Liver (tissue), 8 donors: ENCODE measurements at regions not wholly inside any gene's neighbourhood (a gene's known extent, or its start where the extent isn't known, plus 50 kb on each side); places are given as distances from the start of the nearest gene placed in this dataset.
"Not testable (repeated sequence)": the region's sequence is repeated elsewhere in the genome, so short reads cannot be mapped to it uniquely, and the experiment has no call there.

Source experiments
- DNase-seq: peaks from one replicate; pipeline ENCODE4 v3.0.0-alpha.2; 2017; ENCODE audit warnings: low spot score
- H3K27ac ChIP-seq, 2 donors: one replicate each; pipeline ENCODE4 v1.7.0; 2013; ENCODE audit warnings: inconsistent platforms in 2 of 2, low read length in 2 of 2, control low read depth in 1 of 2, low read depth in 1 of 2, mild to moderate bottlenecking in 1 of 2
- H3K27me3 ChIP-seq, 4 donors: one replicate each; pipeline versions ENCODE4 v1.6.1 to v1.7.0; 2013; ENCODE audit warnings: low read length in 3 of 4, inconsistent platforms in 1 of 4, mild to moderate bottlenecking in 1 of 4, moderate library complexity in 1 of 4; ENCODE audit not compliant: control insufficient read depth in 4 of 4, insufficient read depth in 4 of 4
- H3K36me3 ChIP-seq, 4 donors: one replicate each; pipeline versions ENCODE4 v1.6.1 to v1.7.0; 2013; ENCODE audit warnings: low read length in 3 of 4, mild to moderate bottlenecking in 3 of 4, low read depth in 1 of 4, moderate library complexity in 1 of 4; ENCODE audit not compliant: control insufficient read depth in 4 of 4, insufficient read depth in 3 of 4
- H3K4me1 ChIP-seq, 4 donors: one replicate each; pipeline versions ENCODE4 v1.6.1 to v1.7.0; 2013; ENCODE audit warnings: low read length in 3 of 4, mild to moderate bottlenecking in 3 of 4, moderate library complexity in 1 of 4; ENCODE audit not compliant: control insufficient read depth in 4 of 4, insufficient read depth in 4 of 4
- H3K4me3 ChIP-seq, 3 donors: one replicate each; pipeline versions ENCODE4 v1.6.1 to v1.7.0; 2013; ENCODE audit warnings: low read length in 3 of 3, control low read depth in 1 of 3, low read depth in 1 of 3, mild to moderate bottlenecking in 1 of 3
- H3K9ac ChIP-seq, 2 donors: one replicate each; pipeline ENCODE4 v1.7.0; 2013; ENCODE audit warnings: low read length in 2 of 2, mild to moderate bottlenecking in 2 of 2, moderate library complexity in 2 of 2, control low read depth in 1 of 2, low read depth in 1 of 2
- H3K9me3 ChIP-seq, 4 donors: one replicate each; pipeline versions ENCODE4 v1.6.1 to v1.7.0; 2013; ENCODE audit warnings: low read length in 3 of 4; ENCODE audit not compliant: control insufficient read depth in 4 of 4
- CTCF ChIP-seq: fragments of 150-350 bp; IDR thresholded peaks from 2 replicates; pipeline ENCODE4 v1.5.1; 2017; ENCODE audit warnings: improper control_type of control experiment, low read depth, low read length; ENCODE audit not compliant: missing input control
- EGR1 ChIP-seq, 2 donors: IDR thresholded peaks; 2 replicates each; pipeline ENCODE4 v1.6.1; 2016 to 2018; ENCODE audit warnings: antibody characterized with exemption in 2 of 2, low read depth in 2 of 2
- FOXA1 ChIP-seq: IDR thresholded peaks from 2 replicates; pipeline ENCODE4 v1.6.1; 2016; ENCODE audit warnings: antibody characterized with exemption
- FOXA2 ChIP-seq: IDR thresholded peaks from 2 replicates; pipeline ENCODE4 v1.6.1; 2016; ENCODE audit warnings: antibody characterized with exemption
- GABPA ChIP-seq, 2 donors: IDR thresholded peaks in 1 of 2; conservative IDR thresholded peaks in 1 of 2; 2 replicates each; pipeline ENCODE4 v1.6.1; 2016; ENCODE audit warnings: antibody characterized with exemption in 2 of 2, mild to moderate bottlenecking in 1 of 2, moderate library complexity in 1 of 2
- HNF4A ChIP-seq, 2 donors: conservative IDR thresholded peaks; 2 replicates each; pipeline ENCODE4 v1.6.1; 2016; ENCODE audit warnings: antibody characterized with exemption in 2 of 2, mild to moderate bottlenecking in 2 of 2
- JUND ChIP-seq, 2 donors: IDR thresholded peaks; 2 replicates each; pipeline ENCODE4 v1.6.1; 2016; ENCODE audit warnings: antibody characterized with exemption in 2 of 2
- RAD21 ChIP-seq, 2 donors: IDR thresholded peaks; 2 replicates each; pipeline ENCODE4 v1.6.1; 2016; ENCODE audit warnings: antibody characterized with exemption in 2 of 2, mild to moderate bottlenecking in 2 of 2
- SP1 ChIP-seq: IDR thresholded peaks from 2 replicates; pipeline ENCODE4 v1.6.1; 2018; ENCODE audit warnings: antibody characterized with exemption, mild to moderate bottlenecking
- TAF1 ChIP-seq: conservative IDR thresholded peaks from 2 replicates; pipeline ENCODE4 v1.6.1; 2016; ENCODE audit warnings: antibody characterized with exemption, mild to moderate bottlenecking
- YY1 ChIP-seq: IDR thresholded peaks from 2 replicates; pipeline ENCODE4 v1.6.1; 2016; ENCODE audit warnings: antibody characterized with exemption, mild to moderate bottlenecking
- ZBTB33 ChIP-seq: IDR thresholded peaks from 2 replicates; pipeline ENCODE4 v1.6.1; 2016; ENCODE audit warnings: antibody characterized with exemption
- WGBS: extraction: QIAGEN DNeasy Blood & Tissue Kit; methylation state at CpG from one replicate; pipeline ENCODE4 v1.1.7; 2013; 5-methylcytosine and 5-hydroxymethylcytosine counted together
- TF ChIP-seq, protein P1 (sequence below): IDR thresholded peaks from 2 replicates; pipeline ENCODE4 v1.6.1; 2016; ENCODE audit warnings: antibody characterized with exemption
- TF ChIP-seq, protein P2 (sequence below): IDR thresholded peaks from 2 replicates; pipeline ENCODE4 v1.6.1; 2016; ENCODE audit warnings: antibody characterized with exemption
- donor health status: healthy.
- donor health status: healthy.
- donor health status: healthy.
- donor health status: healthy.
- donor health status: healthy.

GRCh38 chr3:75500357-75500756 is 163.8 kb upstream of the FRG2C start:
- WGBS: 70% methylated on average over 4 of the region's 4 CpGs
- DNase-seq: not testable (repeated sequence)

DNA sequence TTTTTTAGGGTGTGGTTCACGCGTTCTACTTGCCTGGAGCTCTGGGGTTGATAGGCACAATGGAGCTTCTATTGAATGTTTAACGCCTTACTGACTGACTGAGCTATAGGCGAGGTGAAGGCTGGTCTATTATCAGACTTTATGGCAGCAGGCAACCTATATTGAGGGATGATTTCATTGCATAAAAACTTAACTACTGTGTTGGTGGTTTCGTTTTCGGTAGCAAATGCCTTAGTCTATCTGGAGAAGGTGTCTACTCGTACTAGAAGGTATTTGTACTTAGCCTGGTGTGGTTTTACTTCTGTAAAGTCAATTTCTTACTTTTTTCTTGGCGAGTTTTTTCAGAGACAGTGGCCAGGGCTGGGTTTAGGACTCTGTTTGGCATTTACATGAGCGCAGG is 162.0 kb upstream of the FRG2C start:
- not testable (repeated sequence) for H3K9me3 ChIP-seq, H3K4me3 ChIP-seq, H3K4me1 ChIP-seq, DNase-seq, H3K27ac ChIP-seq, H3K9ac ChIP-seq, H3K36me3 ChIP-seq, H3K27me3 ChIP-seq
- 83% methylated on average over 9 of the region's 9 CpGs for WGBS

More at GRCh38 chr3:75500357-75500756, 163.8 kb upstream of the FRG2C start:
- not testable (repeated sequence) for H3K27ac ChIP-seq, H3K27me3 ChIP-seq, H3K9me3 ChIP-seq, H3K4me1 ChIP-seq, H3K4me3 ChIP-seq, H3K9ac ChIP-seq, H3K36me3 ChIP-seq

DNA sequence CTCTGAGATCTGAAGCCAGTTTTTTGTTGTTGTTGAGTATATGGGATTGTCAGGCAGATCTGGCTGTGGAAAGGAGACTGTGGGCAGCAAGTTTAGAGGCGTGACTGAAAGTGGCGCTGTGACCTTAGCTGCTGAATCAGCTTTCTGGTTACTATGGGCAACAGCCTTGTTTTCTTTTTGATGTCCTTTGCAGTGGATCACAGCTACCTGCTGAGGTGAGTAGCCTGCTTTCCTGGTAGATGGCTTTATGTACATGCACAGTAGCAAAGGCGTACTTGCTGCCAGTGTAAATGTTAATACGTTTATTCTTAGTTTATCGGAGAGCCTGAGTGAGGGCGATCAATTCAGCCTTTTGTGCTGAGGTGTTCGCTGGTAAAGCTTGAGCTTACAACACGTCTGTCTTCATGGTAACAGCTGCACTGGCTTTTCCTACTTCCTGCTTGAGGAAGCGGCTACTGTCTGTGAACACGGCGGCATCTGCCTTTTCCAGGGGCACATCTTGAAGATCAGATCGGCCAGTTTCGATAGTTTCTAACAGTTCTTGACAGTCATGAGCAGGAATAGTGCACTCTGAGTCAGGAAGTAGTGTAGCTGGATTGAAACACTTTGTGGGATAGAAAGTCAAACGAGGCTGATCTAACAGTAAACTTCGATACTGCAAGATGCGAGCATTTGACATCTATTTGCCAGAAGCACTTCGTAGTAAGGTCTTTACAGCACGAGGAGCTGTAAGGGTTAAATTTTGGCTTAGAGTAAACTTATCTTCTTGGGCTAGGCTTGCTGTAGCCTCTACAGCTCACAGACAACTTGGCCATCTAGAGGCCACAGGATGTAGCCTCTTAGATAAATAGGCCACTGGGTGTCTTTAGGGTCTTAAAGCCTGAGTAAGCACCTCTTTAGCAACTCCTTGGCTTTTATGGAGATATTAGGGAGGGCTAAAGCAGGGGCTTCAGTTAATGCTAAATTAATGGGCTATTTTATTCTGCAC is 161.1 kb upstream of the FRG2C start:
- 35% methylated on average over 18 of the region's 18 CpGs for WGBS
- not testable (repeated sequence) for H3K9me3 ChIP-seq, H3K27ac ChIP-seq, H3K27me3 ChIP-seq, H3K4me1 ChIP-seq, H3K9ac ChIP-seq, H3K36me3 ChIP-seq, H3K4me3 ChIP-seq
- peak; percentile 43 for DNase-seq

GRCh38 chr3:75506603-75507002 is 157.5 kb upstream of the FRG2C start:
- H3K27ac ChIP-seq: no peak overlapping the region
- WGBS: 93% methylated on average over 21 of the region's 21 CpGs
- no peak for DNase-seq
- no peak overlapping the region for H3K9ac ChIP-seq
- peaks cover 0 to 5% (median 3%) of the 10 kb centered on the region in 4 donors for H3K9me3 ChIP-seq
- H3K4me3 ChIP-seq: no peak overlapping the region
- TF ChIP-seq, protein P1, sequence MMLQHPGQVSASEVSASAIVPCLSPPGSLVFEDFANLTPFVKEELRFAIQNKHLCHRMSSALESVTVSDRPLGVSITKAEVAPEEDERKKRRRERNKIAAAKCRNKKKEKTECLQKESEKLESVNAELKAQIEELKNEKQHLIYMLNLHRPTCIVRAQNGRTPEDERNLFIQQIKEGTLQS: no peak
- no peak for TF ChIP-seq GABPA (IDR thresholded peaks at IDR 0.05 in 1 of 2, conservative IDR thresholded peaks at IDR 0.05 in 1 of 2)
- TF ChIP-seq YY1: no peak
- TF ChIP-seq, protein P2, sequence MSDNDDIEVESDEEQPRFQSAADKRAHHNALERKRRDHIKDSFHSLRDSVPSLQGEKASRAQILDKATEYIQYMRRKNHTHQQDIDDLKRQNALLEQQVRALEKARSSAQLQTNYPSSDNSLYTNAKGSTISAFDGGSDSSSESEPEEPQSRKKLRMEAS: no peak
- TF ChIP-seq RAD21 (IDR thresholded peaks at IDR 0.05): no peak
- TF ChIP-seq SP1: no peak
- TF ChIP-seq HNF4A (conservative IDR thresholded peaks at IDR 0.05): no peak
- TF ChIP-seq ZBTB33: no peak
- no peak for TF ChIP-seq CTCF
- TF ChIP-seq JUND (IDR thresholded peaks at IDR 0.05): no peak
- TF ChIP-seq EGR1 (IDR thresholded peaks at IDR 0.05; ENCODE audit: low read depth in 2 of 2): no peak
- no peak for TF ChIP-seq TAF1
- no peak for TF ChIP-seq FOXA2
- TF ChIP-seq FOXA1: no peak
- H3K4me1 ChIP-seq: no peaks in the 10 kb centered on the region
- no peaks in the 10 kb centered on the region for H3K36me3 ChIP-seq
- H3K27me3 ChIP-seq: no peaks in the 10 kb centered on the region

GRCh38 chr3:75507956-75508355 is 156.2 kb upstream of the FRG2C start:
- not testable (repeated sequence) for H3K9ac ChIP-seq, H3K27ac ChIP-seq, DNase-seq, H3K27me3 ChIP-seq, H3K9me3 ChIP-seq, H3K4me3 ChIP-seq, H3K4me1 ChIP-seq, H3K36me3 ChIP-seq
- WGBS: 99% methylated on average over 2 of the region's 2 CpGs
